Stimulated activated CD8-positive, alpha-beta memory T cell treated with anti-CD3 and anti-CD28 coated beads, Interleukin-15, amount 100 ng/mL, for 1 hour (primary cell): ENCODE measurements at regions not wholly inside any gene's neighbourhood (a gene's known extent, or its start where the extent isn't known, plus 50 kb on each side); places are given as distances from the start of the nearest gene placed in this dataset.

Experiments
- DNase-seq: peaks from one replicate; pipeline ENCODE4 v3.0.0-alpha.2; 2020; ENCODE audit warnings: low read depth

- no peak for DNase-seq
Observed at GRCh38 chr11:115695677-115696364, 191.6 kb upstream of the CADM1 start.

- DNase-seq, result no peak
Observed at GRCh38 chr11:115693002-115693401, 188.8 kb upstream of the CADM1 start.

DNA sequence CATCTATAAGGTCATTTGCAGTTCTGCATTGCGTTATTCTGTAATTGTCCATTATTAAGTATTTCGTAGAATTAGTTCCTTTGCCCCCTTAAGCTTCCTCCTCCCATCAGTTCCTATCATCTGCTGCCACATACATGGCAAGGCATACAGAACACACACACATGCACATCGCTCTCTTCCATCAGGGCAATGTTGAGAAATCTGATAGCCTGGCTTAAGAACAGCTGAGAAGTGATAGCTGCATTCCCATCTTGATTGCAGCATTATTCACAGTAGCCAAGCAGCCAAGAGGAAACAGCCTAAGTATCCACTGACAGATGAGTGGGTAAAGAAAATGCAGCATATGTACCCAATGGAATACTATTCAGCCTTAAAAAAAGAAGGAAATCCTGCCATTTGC lies 186.8 kb upstream of the CADM1 start:
- DNase-seq, result no peak

- no peak for DNase-seq
Observed at GRCh38 chr11:115687934-115688333, 183.7 kb upstream of the CADM1 start.

GRCh38 chr11:115684699-115685098 lies 180.5 kb upstream of the CADM1 start:
- DNase-seq, result no peak

DNA sequence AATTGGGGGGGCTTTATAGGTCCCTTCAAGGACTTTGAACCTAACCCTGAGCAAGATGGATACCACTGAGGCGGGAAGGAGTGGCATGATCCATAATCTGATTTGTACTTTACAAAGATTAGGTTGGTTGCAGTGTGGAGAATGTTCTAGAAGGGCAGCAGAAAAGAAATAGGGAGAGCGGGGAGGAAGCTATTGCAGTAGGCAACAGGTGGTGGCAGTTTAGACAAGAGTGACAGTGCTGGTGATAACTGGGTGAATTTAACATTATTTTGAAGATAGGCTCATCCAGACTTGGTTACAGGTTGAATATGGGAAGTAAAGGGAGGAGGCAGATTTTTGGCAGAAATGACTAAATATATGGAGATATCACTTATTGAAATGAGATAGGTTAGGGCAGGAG lies 179.9 kb upstream of the CADM1 start:
- DNase-seq, result no peak

DNA sequence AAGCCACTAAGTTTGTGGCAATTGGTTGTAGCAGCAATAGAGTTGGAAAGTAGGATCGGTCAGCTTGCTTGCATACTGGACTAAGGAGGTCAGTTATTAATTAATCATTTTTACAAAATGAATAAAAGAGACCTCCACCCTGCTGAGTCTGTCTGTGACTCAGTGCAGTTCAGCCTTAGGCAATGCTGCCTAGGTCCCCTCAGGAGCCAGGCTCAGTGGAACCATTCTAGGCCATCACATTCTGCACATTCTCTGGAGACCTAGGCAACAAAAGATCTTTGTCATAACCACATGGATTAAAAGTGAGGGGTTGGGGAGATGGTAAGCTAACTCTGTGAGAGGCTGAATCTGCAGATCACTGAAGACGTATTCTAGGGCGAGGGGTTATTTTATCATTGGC lies 178.7 kb upstream of the CADM1 start:
- DNase-seq, result no peak

- DNase-seq, result no peak
Observed at GRCh38 chr11:115682101-115682500, 177.9 kb upstream of the CADM1 start.

- DNase-seq, result no peak
Observed at GRCh38 chr11:115679945-115680344, 175.7 kb upstream of the CADM1 start.

DNA sequence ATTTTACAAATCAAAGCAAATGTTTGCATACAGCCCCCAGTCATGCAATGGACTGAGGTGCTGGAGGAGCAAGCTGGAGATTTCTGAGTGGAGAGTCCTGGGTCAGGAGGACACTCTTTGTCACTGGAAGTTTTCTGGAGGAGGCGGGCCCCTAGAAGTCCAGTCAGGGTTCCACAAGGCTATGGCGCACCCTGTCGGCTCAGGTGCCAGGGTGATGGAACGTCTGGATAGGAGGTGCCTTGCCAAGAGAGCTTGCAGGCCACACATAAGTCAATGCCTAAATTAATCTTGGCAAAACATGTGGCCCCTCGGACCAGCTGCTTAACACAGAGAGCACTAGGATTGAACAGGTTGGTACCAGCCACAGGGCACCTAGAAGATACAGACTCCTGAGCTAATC lies 174.7 kb upstream of the CADM1 start:
- DNase-seq, result no peak

GRCh38 chr11:115677190-115677589 lies 173.0 kb upstream of the CADM1 start:
- no peak for DNase-seq

- no peak for DNase-seq
Observed at GRCh38 chr11:115676768-115677167, 172.6 kb upstream of the CADM1 start.

- DNase-seq, result no peak
Observed at GRCh38 chr11:115676206-115676605, 172.0 kb upstream of the CADM1 start.

DNA sequence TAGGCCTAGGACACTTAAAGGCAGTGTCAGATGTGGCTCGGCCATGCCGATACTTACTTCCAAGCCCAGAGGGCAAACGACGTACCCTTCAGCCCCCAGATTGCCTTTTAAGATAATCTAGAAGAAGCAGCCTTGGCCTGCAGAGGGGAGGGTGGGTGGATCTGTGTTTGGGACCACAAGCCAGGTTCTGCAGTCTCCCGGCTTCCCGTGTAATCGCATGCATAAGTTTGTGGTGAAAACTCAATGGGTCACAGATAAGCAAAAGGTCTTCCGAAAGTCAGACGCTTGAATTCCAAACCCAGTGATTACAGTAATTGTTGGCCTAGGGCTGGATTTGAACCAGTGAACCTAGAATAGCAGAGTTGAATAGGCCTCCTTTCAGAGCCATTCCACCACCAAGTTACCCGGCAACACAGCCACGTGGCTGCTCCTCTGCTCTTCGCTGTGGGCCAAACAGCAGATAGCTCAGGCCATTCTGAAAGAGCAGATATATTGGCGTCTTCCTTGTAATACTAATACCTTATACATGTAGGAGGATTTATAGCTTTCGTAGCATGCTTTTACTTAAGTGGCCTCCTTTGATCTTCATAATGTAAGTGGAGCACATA lies 170.8 kb upstream of the CADM1 start:
- DNase-seq, result no peak

GRCh38 chr11:115674176-115674936 lies 170.1 kb upstream of the CADM1 start:
- DNase-seq, result no peak

GRCh38 chr11:115673720-115674119 lies 169.5 kb upstream of the CADM1 start:
- DNase-seq, result no peak

DNA sequence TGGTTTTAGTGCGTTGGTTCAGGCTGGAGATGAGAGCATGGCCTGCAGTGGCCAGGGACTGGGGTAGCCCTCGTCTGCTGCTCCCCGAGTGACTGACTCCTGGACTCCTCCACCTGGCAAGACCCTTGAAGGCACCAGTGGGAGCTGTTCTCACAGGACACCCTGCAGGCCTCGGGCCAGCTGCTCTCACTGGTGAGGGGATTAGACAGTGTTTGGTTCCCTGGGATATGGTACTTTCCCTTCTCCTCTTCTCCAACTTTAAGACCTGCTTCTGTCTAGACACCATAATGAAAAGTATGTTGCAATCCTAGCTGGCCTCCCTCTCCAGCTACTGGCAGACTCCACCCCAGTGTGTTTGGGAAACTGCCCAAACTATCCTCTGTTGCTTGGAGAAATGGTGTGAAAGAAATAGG lies 168.8 kb upstream of the CADM1 start:
- no peak for DNase-seq

GRCh38 chr11:115672412-115672811 lies 168.2 kb upstream of the CADM1 start:
- no peak for DNase-seq

- DNase-seq, result no peak
Observed at GRCh38 chr11:115670538-115671205, 166.5 kb upstream of the CADM1 start.

DNA sequence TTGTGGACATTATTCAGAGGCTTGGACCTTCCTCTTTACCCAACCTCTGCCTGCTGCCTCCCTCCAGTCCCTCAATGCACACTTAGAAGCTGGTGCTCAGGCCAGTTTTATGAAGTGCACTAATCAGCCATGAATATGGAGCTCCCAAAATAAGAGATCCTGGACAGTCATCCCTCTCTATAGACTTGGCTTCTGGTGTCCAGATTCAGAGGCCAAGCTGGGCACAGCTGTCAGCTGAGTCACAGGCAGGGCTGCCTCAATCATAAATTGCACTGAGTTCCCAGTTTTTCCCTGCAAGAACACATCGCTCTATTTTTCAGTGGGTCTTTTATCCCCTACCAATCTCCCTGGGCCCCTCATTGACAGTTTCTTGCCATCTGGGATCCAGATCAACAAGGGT lies 161.7 kb upstream of the CADM1 start:
- DNase-seq, result no peak

DNA sequence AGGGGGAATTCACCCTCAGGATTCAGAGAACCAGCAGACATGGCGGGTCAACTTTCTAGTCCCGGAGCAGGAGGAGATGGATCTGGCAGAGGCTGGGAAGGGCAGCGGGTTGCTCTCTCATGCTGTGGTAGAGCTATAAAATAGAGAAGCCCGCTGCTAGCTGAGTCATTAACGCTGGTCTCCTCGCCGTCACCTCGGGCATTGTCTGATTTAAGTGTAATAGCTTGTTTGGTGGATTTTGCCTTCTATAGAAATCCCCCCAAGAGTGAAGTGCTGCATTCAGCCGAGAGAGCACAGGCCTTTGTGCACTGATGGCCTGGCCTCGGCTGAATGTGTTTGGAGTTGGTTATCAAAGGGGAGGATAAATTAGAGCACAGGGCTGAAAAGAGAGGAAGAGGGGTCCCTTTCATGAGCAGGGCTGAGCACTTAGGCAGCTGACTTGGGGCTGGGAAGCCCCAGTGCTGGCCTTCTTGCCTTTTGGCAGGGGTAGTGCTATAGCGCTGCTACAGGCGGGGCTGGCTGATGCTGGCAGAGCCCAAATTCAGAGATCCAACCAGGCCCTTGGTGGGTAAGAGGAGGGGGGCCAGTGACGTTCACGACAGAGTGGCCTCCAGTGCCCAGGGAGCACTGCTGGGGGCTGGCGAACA lies 161.1 kb upstream of the CADM1 start:
- no peak for DNase-seq

DNA sequence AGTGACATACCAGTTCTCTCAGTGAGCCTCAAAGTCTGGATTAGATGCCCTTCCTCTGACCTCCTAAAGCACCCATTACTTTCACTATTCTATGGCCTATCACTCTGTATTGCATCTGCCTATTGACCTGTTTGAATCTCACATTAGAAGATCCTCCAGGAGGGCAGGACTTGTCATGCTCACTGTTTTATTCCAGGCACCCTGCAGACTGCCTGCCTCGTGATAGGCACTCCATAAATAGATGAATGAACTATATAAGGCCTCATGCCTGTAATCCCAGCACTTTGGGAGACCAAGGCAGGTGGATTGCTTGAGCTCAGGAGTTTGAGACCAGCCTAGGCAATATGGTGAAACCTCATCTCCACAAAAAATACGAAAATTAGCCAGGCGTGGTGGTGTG lies 160.1 kb upstream of the CADM1 start:
- no peak for DNase-seq
